ENCODE measurements at regions not wholly inside any gene's neighbourhood (a gene's known extent, or its start where the extent isn't known, plus 50 kb on each side); places are given as distances from the start of the nearest gene placed in this dataset.
"Not testable (repeated sequence)": the region's sequence is repeated elsewhere in the genome, so short reads cannot be mapped to it uniquely, and the experiment has no call there.

DNA sequence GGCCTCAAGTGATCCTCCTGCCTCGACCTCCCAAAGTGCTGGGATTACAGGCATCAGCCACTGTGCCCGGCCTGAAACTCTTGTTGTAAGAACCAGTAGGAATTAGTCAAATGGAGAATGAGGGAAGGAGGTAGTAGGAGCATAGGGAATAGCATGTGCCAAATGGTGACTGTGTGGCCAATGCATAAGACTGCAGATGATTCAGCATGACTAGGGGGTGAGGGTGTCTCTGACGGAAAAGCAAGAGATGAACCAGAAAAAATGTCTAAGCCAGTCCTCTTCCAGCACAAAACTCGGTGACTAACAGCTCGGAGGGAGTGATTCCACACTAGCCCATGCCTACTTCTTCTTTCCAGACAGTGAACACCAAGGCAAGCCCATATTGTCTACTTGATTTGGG, 58.2 kb upstream of the DUSP21 start:
- no peak overlapping the region for H3K4me3 ChIP-seq
- H3K9me3 ChIP-seq = no peaks in the 10 kb centered on the region
- H3K27me3 ChIP-seq = no peaks in the 10 kb centered on the region
- H3K36me3 ChIP-seq = no peaks in the 10 kb centered on the region
- intact Hi-C loops (cut with DNase I; ENCODE audit: low total_unique reads) = no loop called here
- no peak for DNase-seq
- H3K4me1 ChIP-seq = no peaks in the 10 kb centered on the region
- no peak overlapping the region for H3K27ac ChIP-seq
- TF ChIP-seq, protein P1, sequence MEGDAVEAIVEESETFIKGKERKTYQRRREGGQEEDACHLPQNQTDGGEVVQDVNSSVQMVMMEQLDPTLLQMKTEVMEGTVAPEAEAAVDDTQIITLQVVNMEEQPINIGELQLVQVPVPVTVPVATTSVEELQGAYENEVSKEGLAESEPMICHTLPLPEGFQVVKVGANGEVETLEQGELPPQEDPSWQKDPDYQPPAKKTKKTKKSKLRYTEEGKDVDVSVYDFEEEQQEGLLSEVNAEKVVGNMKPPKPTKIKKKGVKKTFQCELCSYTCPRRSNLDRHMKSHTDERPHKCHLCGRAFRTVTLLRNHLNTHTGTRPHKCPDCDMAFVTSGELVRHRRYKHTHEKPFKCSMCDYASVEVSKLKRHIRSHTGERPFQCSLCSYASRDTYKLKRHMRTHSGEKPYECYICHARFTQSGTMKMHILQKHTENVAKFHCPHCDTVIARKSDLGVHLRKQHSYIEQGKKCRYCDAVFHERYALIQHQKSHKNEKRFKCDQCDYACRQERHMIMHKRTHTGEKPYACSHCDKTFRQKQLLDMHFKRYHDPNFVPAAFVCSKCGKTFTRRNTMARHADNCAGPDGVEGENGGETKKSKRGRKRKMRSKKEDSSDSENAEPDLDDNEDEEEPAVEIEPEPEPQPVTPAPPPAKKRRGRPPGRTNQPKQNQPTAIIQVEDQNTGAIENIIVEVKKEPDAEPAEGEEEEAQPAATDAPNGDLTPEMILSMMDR (IDR thresholded peaks at IDR 0.05) = no peak

DNA sequence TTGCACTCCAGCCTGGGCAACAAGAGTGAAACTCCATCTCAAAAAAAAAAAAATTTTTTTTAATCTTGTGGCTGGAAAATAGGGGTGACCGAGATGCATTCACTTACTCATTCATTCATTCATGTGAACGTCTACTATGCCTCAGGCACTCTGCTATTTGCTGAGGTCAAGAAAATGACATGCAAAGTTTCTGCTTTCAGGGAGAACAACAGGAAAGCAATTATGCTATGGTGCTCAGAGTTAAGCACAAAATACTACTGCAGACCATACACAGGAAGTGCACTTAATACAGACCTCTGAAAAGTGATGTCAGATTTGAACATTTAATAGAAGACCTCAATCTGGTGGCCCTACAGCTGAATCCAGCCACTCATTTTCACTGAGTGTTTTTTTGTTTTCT, 59.6 kb upstream of the DUSP21 start:
- intact Hi-C loops (cut with DNase I; ENCODE audit: low total_unique reads) = no loop called here
- Histone ChIP-seq H3K27ac (no peak overlapping the region), H3K4me1 (no peaks in the 10 kb centered on the region), H3K4me3 (no peak overlapping the region), H3K9me3 (no peaks in the 10 kb centered on the region), H3K36me3 (no peaks in the 10 kb centered on the region), H3K27me3 (no peaks in the 10 kb centered on the region)
- DNase-seq = no peak
- TF ChIP-seq, protein P1 (IDR thresholded peaks at IDR 0.05) = no peak

DNA sequence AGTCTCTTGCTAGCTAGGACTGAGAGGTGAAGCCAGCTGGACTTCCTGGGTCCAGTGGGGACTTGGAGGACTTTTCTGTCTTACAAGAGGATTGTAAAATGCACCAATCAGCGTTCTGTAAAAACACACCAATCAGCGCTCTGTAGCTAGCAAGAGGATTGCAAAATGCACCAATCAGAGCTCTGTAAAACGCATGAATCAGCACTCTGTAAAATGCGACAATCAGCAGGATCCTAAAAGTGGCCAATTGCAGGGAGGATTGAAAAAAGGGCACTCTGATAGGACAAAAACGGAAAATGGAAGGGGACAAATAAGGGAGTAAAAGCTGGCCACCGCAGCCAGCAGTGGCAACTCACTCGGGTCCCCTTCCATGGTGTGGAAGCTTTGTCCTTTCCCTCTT, 65.6 kb upstream of the DUSP21 start:
- no peaks in the 10 kb centered on the region for H3K9me3 ChIP-seq
- no peaks in the 10 kb centered on the region for H3K36me3 ChIP-seq
- DNase-seq = no peak
- H3K4me3 ChIP-seq = no peak overlapping the region
- H3K27ac ChIP-seq = no peak overlapping the region
- H3K27me3 ChIP-seq = no peaks in the 10 kb centered on the region
- TF ChIP-seq, protein P1 (IDR thresholded peaks at IDR 0.05) = no peak
- H3K4me1 ChIP-seq = no peaks in the 10 kb centered on the region
- intact Hi-C loops (cut with DNase I; ENCODE audit: low total_unique reads) = no loop called here

DNA sequence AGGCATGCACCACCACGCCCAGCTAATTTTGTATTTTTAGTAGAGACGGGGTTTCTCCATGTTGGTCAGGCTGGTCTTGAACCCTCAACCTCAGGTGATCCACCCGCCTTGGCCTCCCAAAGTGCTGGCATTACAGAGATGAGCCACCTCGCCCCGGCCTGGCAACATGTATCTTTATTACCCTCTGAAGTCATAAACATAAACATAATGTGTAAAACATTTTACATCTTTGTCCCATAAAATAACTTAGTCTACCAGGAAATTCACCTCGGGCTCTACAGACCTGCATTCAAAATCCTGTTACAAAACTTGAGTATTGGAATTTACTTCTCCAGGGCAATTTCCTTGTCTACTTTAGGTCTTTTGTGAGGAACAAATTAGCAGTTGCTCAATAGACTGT, 68.1 kb upstream of the DUSP21 start:
- no peaks in the 10 kb centered on the region for H3K36me3 ChIP-seq
- no peaks in the 10 kb centered on the region for H3K27me3 ChIP-seq
- TF ChIP-seq, protein P1 (IDR thresholded peaks at IDR 0.05) = no peak
- H3K4me3 ChIP-seq = no peak overlapping the region
- no peak for DNase-seq
- no peaks in the 10 kb centered on the region for H3K4me1 ChIP-seq
- intact Hi-C loops (cut with DNase I; ENCODE audit: low total_unique reads) = no loop called here
- H3K9me3 ChIP-seq = no peaks in the 10 kb centered on the region
- no peak overlapping the region for H3K27ac ChIP-seq

DNA sequence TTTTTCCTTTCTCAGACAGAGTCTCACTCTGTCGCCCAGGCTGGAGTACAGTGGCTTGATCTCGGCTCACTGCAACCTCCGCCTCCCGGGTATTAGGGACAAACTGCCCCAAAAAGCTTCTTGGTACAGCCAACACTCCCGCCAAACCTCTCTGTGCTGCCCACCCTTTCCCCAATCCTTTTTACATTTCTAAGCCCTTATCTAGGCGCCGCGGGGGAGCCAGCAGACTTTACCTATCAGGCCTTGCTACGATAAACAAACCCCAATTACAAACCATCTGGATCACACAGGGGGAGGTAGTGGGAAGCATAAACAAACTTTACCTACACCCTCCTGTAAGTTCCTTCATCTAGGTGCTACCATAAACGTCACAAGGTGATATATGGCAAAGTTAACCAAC, 69.8 kb upstream of the DUSP21 start:
- H3K4me1 ChIP-seq; H3K27me3 ChIP-seq; H3K4me3 ChIP-seq; H3K27ac ChIP-seq; H3K9me3 ChIP-seq; H3K36me3 ChIP-seq; DNase-seq; intact Hi-C loops (cut with DNase I; ENCODE audit: low total_unique reads): not testable (repeated sequence)

DNA sequence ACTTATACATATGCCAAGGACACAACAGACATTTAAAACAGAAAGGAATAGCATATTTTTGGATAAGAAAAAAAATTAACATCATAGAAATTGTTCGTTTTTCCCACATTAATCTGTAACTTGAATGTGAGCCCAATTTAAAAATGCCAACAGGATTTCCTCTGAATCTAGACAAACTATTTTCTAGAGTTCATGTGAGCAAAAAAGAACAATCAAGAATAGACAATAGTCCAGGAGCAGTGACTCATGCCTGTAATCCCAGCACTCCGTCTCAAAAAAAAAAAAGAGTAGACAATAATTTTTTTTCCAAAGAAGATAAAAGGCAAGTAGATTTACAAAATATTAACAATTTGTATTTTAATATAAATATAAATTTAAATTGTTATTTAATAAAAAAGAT, 73.7 kb upstream of the DUSP21 start:
- TF ChIP-seq, protein P1 (IDR thresholded peaks at IDR 0.05) = no peak
- no peaks in the 10 kb centered on the region for H3K4me1 ChIP-seq
- H3K27ac ChIP-seq = no peak overlapping the region
- intact Hi-C loops (cut with DNase I; ENCODE audit: low total_unique reads) = no loop called here
- peaks cover 0 to 6% (median 0%) of the 10 kb centered on the region in 3 donors for H3K9me3 ChIP-seq
- H3K27me3 ChIP-seq = no peaks in the 10 kb centered on the region
- no peak for DNase-seq
- no peak overlapping the region for H3K4me3 ChIP-seq
- H3K36me3 ChIP-seq = no peaks in the 10 kb centered on the region

Measured in tibial artery (tissue), 4 donors.